Heart right ventricle (tissue), 16 donors: ENCODE measurements at regions not wholly inside any gene's neighbourhood (a gene's known extent, or its start where the extent isn't known, plus 50 kb on each side); places are given as distances from the start of the nearest gene placed in this dataset.

Experiments
- ATAC-seq, 8 donors: fragments of 200-7000 bp; cut with Tn5 transposase; one replicate each; pipeline ENCODE4 v1.9.1; 2020; ENCODE audit warnings: mild to moderate bottlenecking in 8 of 8, moderate library complexity in 8 of 8, moderate number of reproducible peaks in 1 of 8
- DNase-seq, 2 donors: peaks; one replicate each; pipeline ENCODE4 v3.0.0-alpha.2; 2020
- H3K27ac ChIP-seq, 10 donors: fragments of 200-600 bp; sonication (generic) in 2 of 10; one replicate each; pipeline versions ENCODE4 v1.5.0 to v1.8.0; 2020 to 2022; ENCODE audit warnings: mild to moderate bottlenecking in 3 of 10
- H3K27me3 ChIP-seq, 7 donors: fragments of 200-600 bp; one replicate each; pipeline ENCODE4 v1.8.0; 2021 to 2022; ENCODE audit warnings: mild to moderate bottlenecking in 2 of 7
- H3K36me3 ChIP-seq, 9 donors: fragments of 200-600 bp; sonication (generic) in 1 of 9; one replicate each; pipeline versions ENCODE4 v1.5.0 to v1.8.0; 2020 to 2022; ENCODE audit warnings: mild to moderate bottlenecking in 2 of 9
- H3K4me1 ChIP-seq, 9 donors: fragments of 200-600 bp; sonication (generic) in 1 of 9; one replicate each; pipeline versions ENCODE4 v1.5.0 to v1.8.0; 2020 to 2022; ENCODE audit warnings: mild to moderate bottlenecking in 4 of 9
- H3K4me3 ChIP-seq, 10 donors: fragments of 200-600 bp; sonication (generic) in 2 of 10; one replicate each; pipeline versions ENCODE4 v1.5.0 to v1.8.0; 2020 to 2022; ENCODE audit warnings: mild to moderate bottlenecking in 7 of 10, moderate library complexity in 2 of 10
- H3K9me3 ChIP-seq, 11 donors: fragments of 200-600 bp in 10 of 11; sonication (generic) in 2 of 11; one replicate each; pipeline versions ENCODE4 v1.5.0 to v1.8.0; 2013 to 2022; ENCODE audit warnings: mild to moderate bottlenecking in 2 of 11, control low read depth in 1 of 11, moderate library complexity in 1 of 11
- WGBS, 2 donors: extraction: QIAGEN DNeasy Blood & Tissue Kit; methylation state at CpG; one replicate each; pipeline ENCODE4 v1.1.7; 2013; ENCODE audit warnings: inconsistent platforms in 1 of 2; 5-methylcytosine and 5-hydroxymethylcytosine counted together
- intact Hi-C, 10 donors: fragments of 100-400 bp; cut with DNase I; formaldehyde crosslinking; loops; one replicate each; pipeline versions ENCODE4 v1.11.1 to v1.14.2; 2022
- TF ChIP-seq, protein P1 (sequence below), 9 donors: fragments of 200-600 bp; sonication (generic) in 2 of 9; IDR thresholded peaks; one replicate each; pipeline versions ENCODE4 v1.5.0 to v1.8.0; 2021 to 2022; ENCODE audit warnings: antibody characterized with exemption in 9 of 9, mild to moderate bottlenecking in 5 of 9, moderate library complexity in 1 of 9
- donor health status: Arrhythmogenic right ventricular cardiomyopathy.
- donor health status: ischemic (EF 13 %, LVEDD 7.1; RV severe dilation, severe dysfunction).
- donor health status: healthy with polysubstance abuse.
- donor health status: DM: no; HTN: yes; CAD: no.
- donor health status: DM: no; HTN: no; CAD: no.
- donor health status: ischemic (EF 25% LVEDD 6.9; RV normal size, moderate dysfunction).
- donor health status: ischemic (EF 25% LVEDD 5.7; RV mildly dilated, moderate dysfunction).
- donor health status: healthy.
- donor health status: DM: yes; HTN: yes; CAD: no.
- donor health status: Ischemic cardiomyopathy.
- donor health status: ischemic (EF 35%, LVEDD 5.7; RV mildly dilated, moderate dysfunction).
- donor health status: nonischemic (EF 11% LVEDD 7.7; RV severe dilation, severe dysfunction).
- donor health status: DM: yes; HTN: yes; CAD: no.
- donor health status: PGD.
- donor health status: ischemic (EF 29% LVEDD 5.4; RV normal size, mild dysfunction).
- donor health status: nonischemic (EF 23%, LVEDD 6.1; RV moderate dilation, normal function).

- Histone ChIP-seq H3K27me3 (no peaks in the 10 kb centered on the region), H3K4me3 (no peak overlapping the region), H3K9me3 (peaks cover 0 to 7% (median 0%) of the 10 kb centered on the region in 11 donors), H3K27ac (no peak overlapping the region), H3K4me1 (no peaks in the 10 kb centered on the region), H3K36me3 (no peaks in the 10 kb centered on the region)
- TF ChIP-seq, protein P1, sequence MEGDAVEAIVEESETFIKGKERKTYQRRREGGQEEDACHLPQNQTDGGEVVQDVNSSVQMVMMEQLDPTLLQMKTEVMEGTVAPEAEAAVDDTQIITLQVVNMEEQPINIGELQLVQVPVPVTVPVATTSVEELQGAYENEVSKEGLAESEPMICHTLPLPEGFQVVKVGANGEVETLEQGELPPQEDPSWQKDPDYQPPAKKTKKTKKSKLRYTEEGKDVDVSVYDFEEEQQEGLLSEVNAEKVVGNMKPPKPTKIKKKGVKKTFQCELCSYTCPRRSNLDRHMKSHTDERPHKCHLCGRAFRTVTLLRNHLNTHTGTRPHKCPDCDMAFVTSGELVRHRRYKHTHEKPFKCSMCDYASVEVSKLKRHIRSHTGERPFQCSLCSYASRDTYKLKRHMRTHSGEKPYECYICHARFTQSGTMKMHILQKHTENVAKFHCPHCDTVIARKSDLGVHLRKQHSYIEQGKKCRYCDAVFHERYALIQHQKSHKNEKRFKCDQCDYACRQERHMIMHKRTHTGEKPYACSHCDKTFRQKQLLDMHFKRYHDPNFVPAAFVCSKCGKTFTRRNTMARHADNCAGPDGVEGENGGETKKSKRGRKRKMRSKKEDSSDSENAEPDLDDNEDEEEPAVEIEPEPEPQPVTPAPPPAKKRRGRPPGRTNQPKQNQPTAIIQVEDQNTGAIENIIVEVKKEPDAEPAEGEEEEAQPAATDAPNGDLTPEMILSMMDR (IDR thresholded peaks at IDR 0.05) = no peak
- no peak for ATAC-seq
- 39 to 46% methylated on average over 2 of the region's 2 CpGs for WGBS, 2 donors
- intact Hi-C loops = no loop called here
- no peak for DNase-seq
Observed at GRCh38 chr1:96185181-96185580, 536.4 kb upstream of the PTBP2 start.

DNA sequence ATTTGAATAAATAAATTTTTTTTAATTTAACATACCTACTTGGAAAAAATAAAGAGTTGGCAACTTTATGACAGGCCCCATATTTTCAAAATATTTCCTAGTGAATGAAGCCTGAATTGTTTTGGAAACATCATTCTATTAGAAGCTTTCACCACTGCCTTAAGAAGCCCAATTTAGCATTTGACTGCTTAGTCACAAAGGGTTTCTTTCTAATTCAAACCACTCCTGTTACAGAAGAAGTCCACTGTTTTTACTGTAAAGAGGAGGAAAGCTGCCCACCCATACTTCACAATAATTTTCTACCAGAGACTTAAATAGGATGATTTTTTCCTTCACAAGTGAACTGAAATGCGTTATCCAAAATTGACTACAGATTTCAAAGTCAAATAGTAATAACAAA is 534.6 kb upstream of the PTBP2 start:
- TF ChIP-seq, protein P1 (IDR thresholded peaks at IDR 0.05) = no peak
- no peak for DNase-seq

GRCh38 chr1:96191165-96191564 is 530.4 kb upstream of the PTBP2 start:
- 50 to 59% methylated on average over 2 of the region's 2 CpGs for WGBS, 2 donors
- no peak for ATAC-seq
- intact Hi-C loops = no loop called here

More for the DNA sequence above, 534.6 kb upstream of the PTBP2 start:
- H3K27me3 ChIP-seq = no peaks in the 10 kb centered on the region
- WGBS, 2 donors = 71 to 82% methylated on average over 1 of the region's 1 CpG
- no peak overlapping the region for H3K27ac ChIP-seq
- no peaks in the 10 kb centered on the region for H3K4me1 ChIP-seq
- peaks cover 0 to 20% (median 10%) of the 10 kb centered on the region in 11 donors for H3K9me3 ChIP-seq
- intact Hi-C loops = no loop called here
- ATAC-seq = no peak
- no peak overlapping the region for H3K4me3 ChIP-seq
- no peaks in the 10 kb centered on the region for H3K36me3 ChIP-seq

DNA sequence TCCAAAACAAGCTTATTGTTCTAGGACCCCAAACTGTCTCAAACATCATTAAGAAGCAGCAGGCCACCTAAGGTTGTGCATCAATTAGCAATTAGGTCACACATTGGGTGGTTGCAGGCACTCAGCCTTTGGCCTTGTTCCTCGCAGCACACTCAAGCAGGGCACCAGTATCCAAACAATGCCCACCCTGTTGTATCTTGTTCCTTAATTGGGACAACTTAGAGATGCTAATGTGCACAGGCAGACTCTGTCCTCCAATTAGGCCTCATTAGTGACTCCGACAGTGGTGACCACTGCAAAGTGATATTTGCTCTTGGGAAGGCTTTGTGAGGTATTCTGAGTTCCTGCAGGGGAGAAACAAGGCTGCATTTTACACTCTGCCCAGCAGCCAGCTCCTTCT is 515.1 kb upstream of the PTBP2 start:
- no peak overlapping the region for H3K27ac ChIP-seq
- H3K4me1 ChIP-seq = no peaks in the 10 kb centered on the region
- ATAC-seq (no peak), DNase-seq (no peak)
- intact Hi-C loops = no loop called here
- no peaks in the 10 kb centered on the region for H3K27me3 ChIP-seq
- TF ChIP-seq, protein P1 (IDR thresholded peaks at IDR 0.05) = no peak
- 65 to 66% methylated on average over 2 of the region's 2 CpGs for WGBS, 2 donors
- H3K36me3 ChIP-seq = no peaks in the 10 kb centered on the region
- peaks cover 0 to 7% (median 0%) of the 10 kb centered on the region in 11 donors for H3K9me3 ChIP-seq
- no peak overlapping the region for H3K4me3 ChIP-seq

More at GRCh38 chr1:96191165-96191564, 530.4 kb upstream of the PTBP2 start:
- Histone ChIP-seq H3K27ac (no peak overlapping the region), H3K4me1 (no peaks in the 10 kb centered on the region), H3K27me3 (no peaks in the 10 kb centered on the region), H3K36me3 (no peaks in the 10 kb centered on the region), H3K4me3 (no peak overlapping the region), H3K9me3 (peaks cover 0 to 33% (median 10%) of the 10 kb centered on the region in 11 donors)
- TF ChIP-seq, protein P1 (IDR thresholded peaks at IDR 0.05) = no peak
- no peak for DNase-seq
